Thyroid gland (tissue), 4 donors: ENCODE measurements at regions not wholly inside any gene's neighbourhood (a gene's known extent, or its start where the extent isn't known, plus 50 kb on each side); places are given as distances from the start of the nearest gene placed in this dataset.
"Not testable (repeated sequence)": the region's sequence is repeated elsewhere in the genome, so short reads cannot be mapped to it uniquely, and the experiment has no call there.

Experiments
- DNase-seq, 2 donors: peaks; one replicate each; pipeline ENCODE4 v3.0.0-alpha.2; 2019
- H3K27ac ChIP-seq, 3 donors: fragments of 200-600 bp; sonication (generic); 1 replicate in 2 of 3; 2 replicates in 1 of 3; pipeline ENCODE4 v1.5.1; 2016 to 2019; ENCODE audit warnings: mild to moderate bottlenecking in 1 of 3, moderate library complexity in 1 of 3
- H3K27me3 ChIP-seq: fragments of 200-600 bp; sonication (generic); one replicate; pipeline ENCODE4 v1.5.1; 2019
- H3K36me3 ChIP-seq, 2 donors: fragments of 200-600 bp; sonication (generic); one replicate each; pipeline ENCODE4 v1.5.1; 2016 to 2019
- H3K4me1 ChIP-seq, 2 donors: fragments of 200-600 bp; sonication (generic); one replicate each; pipeline ENCODE4 v1.5.1; 2017 to 2019
- H3K4me3 ChIP-seq, 3 donors: fragments of 200-600 bp; sonication (generic); replicated peaks in 1 of 3; 1 replicate in 2 of 3; 2 replicates in 1 of 3; pipeline ENCODE4 v1.5.1; 2016; ENCODE audit warnings: mild to moderate bottlenecking in 1 of 3
- H3K9me3 ChIP-seq: fragments of 200-600 bp; sonication (generic); one replicate; pipeline ENCODE4 v1.5.1; 2017
- CTCF ChIP-seq, 6 experiments: fragments of 200-600 bp in 3 of 6; fragments of 450-650 bp in 3 of 6; sonication (generic) in 3 of 6; IDR thresholded peaks; one replicate each; pipeline ENCODE4 v1.5.1; 2016 to 2019; ENCODE audit warnings: antibody characterized with exemption in 6 of 6, mild to moderate bottlenecking in 2 of 6, inconsistent platforms in 1 of 6, moderate library complexity in 1 of 6
- POLR2A ChIP-seq, 2 donors: fragments of 450-650 bp; IDR thresholded peaks; one replicate each; pipeline ENCODE4 v1.6.1; 2017; ENCODE audit warnings: antibody characterized with exemption in 2 of 2, mild to moderate bottlenecking in 2 of 2, moderate library complexity in 1 of 2
- WGBS, 2 donors: methylation state at CpG; one replicate each; pipeline ENCODE4 v1.1.5; 2017; 5-methylcytosine and 5-hydroxymethylcytosine counted together
- intact Hi-C: fragments of 100-400 bp; cut with DNase I; formaldehyde crosslinking; loops from one replicate; pipeline ENCODE4 v1.15.1; 2023

- H3K27me3 ChIP-seq = no peaks in the 10 kb centered on the region
- no peak overlapping the region for H3K4me3 ChIP-seq
- no peaks in the 10 kb centered on the region for H3K36me3 ChIP-seq
- no peak overlapping the region for H3K27ac ChIP-seq
- DNase-seq = peak; percentile 23 to 41
- intact Hi-C loops = no loop called here
- WGBS, 2 donors = 2 to 3% methylated on average over 24 to 35 of the region's 46 CpGs
- H3K4me1 ChIP-seq = no peaks in the 10 kb centered on the region
- H3K9me3 ChIP-seq = no peaks in the 10 kb centered on the region
- no peak for TF ChIP-seq POLR2A (IDR thresholded peaks at IDR 0.05)
- peak in 4 of 6 experiments; percentile 29 to 58 (median 36) for TF ChIP-seq CTCF (IDR thresholded peaks at IDR 0.05)
These were observed 332.1 kb downstream of the ARRDC4 start for GRCh38 chr15:98292442-98293240.

GRCh38 chr15:98294126-98294525 is 333.6 kb downstream of the ARRDC4 start:
- H3K9me3 ChIP-seq = no peaks in the 10 kb centered on the region
- intact Hi-C loops = no loop called here
- DNase-seq = no peak
- WGBS, 2 donors = 78% methylated on average over 7 of the region's 7 CpGs
- no peaks in the 10 kb centered on the region for H3K36me3 ChIP-seq
- TF ChIP-seq CTCF (IDR thresholded peaks at IDR 0.05) (no peak), POLR2A (IDR thresholded peaks at IDR 0.05) (no peak)
- no peaks in the 10 kb centered on the region for H3K4me1 ChIP-seq
- H3K27me3 ChIP-seq = no peaks in the 10 kb centered on the region
- no peak overlapping the region for H3K4me3 ChIP-seq
- no peak overlapping the region for H3K27ac ChIP-seq

GRCh38 chr15:98295101-98295759 is 334.7 kb downstream of the ARRDC4 start:
- H3K27ac ChIP-seq, H3K9me3 ChIP-seq, H3K36me3 ChIP-seq, H3K4me1 ChIP-seq, H3K27me3 ChIP-seq, intact Hi-C loops, H3K4me3 ChIP-seq: not testable (repeated sequence)
- peak; percentile 6 to 9 for DNase-seq
- WGBS, 2 donors = 28 to 41% methylated on average over 9 to 10 of the region's 10 CpGs
- peak in 4 of 6 experiments; percentile 14 to 51 (median 33) for TF ChIP-seq CTCF (IDR thresholded peaks at IDR 0.05)

GRCh38 chr15:98296653-98297052 is 336.1 kb downstream of the ARRDC4 start:
- no peaks in the 10 kb centered on the region for H3K9me3 ChIP-seq
- no peak overlapping the region for H3K27ac ChIP-seq
- whole genome bisulfite sequencing, 2 donors = 73 to 80% methylated on average over 4 of the region's 4 CpGs
- no peaks in the 10 kb centered on the region for H3K4me1 ChIP-seq
- DNase-seq = no peak
- no peaks in the 10 kb centered on the region for H3K27me3 ChIP-seq
- intact Hi-C loops = no loop called here
- H3K36me3 ChIP-seq = no peaks in the 10 kb centered on the region
- TF ChIP-seq CTCF (IDR thresholded peaks at IDR 0.05) = no peak
- TF ChIP-seq POLR2A (IDR thresholded peaks at IDR 0.05) = no peak
- H3K4me3 ChIP-seq = no peak overlapping the region

- Histone ChIP-seq H3K36me3 (no peaks in the 10 kb centered on the region), H3K27me3 (no peaks in the 10 kb centered on the region), H3K27ac (no peak overlapping the region), H3K9me3 (no peaks in the 10 kb centered on the region), H3K4me3 (no peak overlapping the region), H3K4me1 (no peaks in the 10 kb centered on the region)
- intact Hi-C loops = no loop called here
- TF ChIP-seq POLR2A (IDR thresholded peaks at IDR 0.05) (no peak), CTCF (IDR thresholded peaks at IDR 0.05) (no peak)
- 57 to 64% methylated on average over 8 of the region's 8 CpGs for WGBS, 2 donors
- DNase-seq = no peak
These were observed 343.9 kb downstream of the ARRDC4 start for GRCh38 chr15:98304371-98304770.
